K562 (cell line): ENCODE measurements at regions not wholly inside any gene's neighbourhood (a gene's known extent, or its start where the extent isn't known, plus 50 kb on each side); places are given as distances from the start of the nearest gene placed in this dataset.

Experiments used
- ATAC-seq: fragments of 200-7000 bp; cut with Tn5 transposase; 3 replicates; pipeline ENCODE4 v1.9.1; 2020; ENCODE audit warnings: moderate library complexity
- BruUV-seq: library from RNA; stranded (reverse); fragments of 400-500 nt; replicated peaks from 2 replicates; lab custom pipeline; 2021; lab: Mats Ljungman, UMichigan
- CTCF ChIA-PET: fragments of 300-600 bp; formaldehyde crosslinking; extraction: SDS; loops from one replicate; lab custom pipeline; 2021; ENCODE audit warnings: low intra/inter-chr PET ratio; lab: Yijun Ruan, JAX
- POLR2A ChIA-PET: fragments of 300-600, 350-650 bp; sonication (Branson Sonifier 250); formaldehyde crosslinking; extraction: SDS; loops from one replicate; lab custom pipeline; 2021; ENCODE audit warnings: antibody characterized with exemption, inconsistent platforms; lab: Yijun Ruan, JAX
- DNase-seq, 4 experiments: peaks; one replicate each; pipeline versions ENCODE4 v3.0.0 to v3.0.0-alpha.2; 2011 to 2018; ENCODE audit warnings: low spot score in 3 of 4, mixed read lengths in 3 of 4; ENCODE audit errors: extremely low read depth in 1 of 4
- FAIRE-seq: peaks from 2 replicates; lab custom pipeline; 2011; peaks lifted over from hg19 to GRCh38; lab: Jason Lieb, UNC
- H2AFZ ChIP-seq: 2 replicates; pipeline ENCODE4 v1.6.0; 2011; ENCODE audit warnings: low read depth, low read length, control low read depth, inconsistent platforms
- H3K27ac ChIP-seq: fragments of 200-600 bp; 3 replicates; pipeline ENCODE4 v1.8.0; 2011; ENCODE audit warnings: low read depth, mild to moderate bottlenecking, control low read depth, inconsistent platforms, low read length, moderate library complexity, mixed read lengths; ENCODE audit errors: extremely low read depth
- H3K27me3 ChIP-seq, 2 experiments: fragments of 300-600 bp in 1 of 2; 2 replicates in 1 of 2; 3 replicates in 1 of 2; pipeline versions ENCODE4 v1.6.0 to v1.8.0; 2011; ENCODE audit warnings: inconsistent platforms in 2 of 2, low read length in 2 of 2, mild to moderate bottlenecking in 1 of 2, mixed read lengths in 1 of 2, moderate library complexity in 1 of 2; ENCODE audit not compliant: control insufficient read depth in 2 of 2, insufficient read depth in 2 of 2
- H3K36me3 ChIP-seq: fragments of 300-600 bp; 3 replicates; pipeline ENCODE4 v1.8.0; 2011; ENCODE audit warnings: mild to moderate bottlenecking, low read length, inconsistent platforms; ENCODE audit not compliant: control insufficient read depth, insufficient read depth
- H3K4me1 ChIP-seq, 2 experiments: fragments of 200-600 bp in 1 of 2; replicated peaks in 1 of 2; 2 replicates in 1 of 2; 3 replicates in 1 of 2; pipeline versions ENCODE4 v1.5.1 to v1.8.0; 2011; ENCODE audit warnings: inconsistent platforms in 2 of 2, low read length in 2 of 2, mild to moderate bottlenecking in 1 of 2, mixed read lengths in 1 of 2, moderate library complexity in 1 of 2; ENCODE audit not compliant: control insufficient read depth in 2 of 2, insufficient read depth in 2 of 2
- H3K4me2 ChIP-seq: 2 replicates; pipeline ENCODE4 v1.6.1; 2011; ENCODE audit warnings: low read length, control low read depth, inconsistent platforms, mixed read lengths; ENCODE audit not compliant: insufficient read depth
- H3K4me3 ChIP-seq: fragments of 200-600 bp; sonication (generic), shearing (Covaris generic); 2 replicates; pipeline ENCODE4 v1.5.1; 2016; ENCODE audit warnings: control low read depth, inconsistent platforms
- H3K79me2 ChIP-seq: fragments of 200-600 bp; 3 replicates; pipeline ENCODE4 v1.8.0; 2011; ENCODE audit warnings: low read length, inconsistent platforms; ENCODE audit not compliant: control insufficient read depth, insufficient read depth
- H3K9ac ChIP-seq, 2 experiments: 2 replicates each; pipeline versions ENCODE4 v1.6.0 to v1.6.1; 2011; ENCODE audit warnings: low read depth in 2 of 2, low read length in 2 of 2, control low read depth in 1 of 2, inconsistent platforms in 1 of 2, mild to moderate bottlenecking in 1 of 2, mixed read lengths in 1 of 2; ENCODE audit not compliant: insufficient read depth in 1 of 2
- H3K9me1 ChIP-seq: one replicate; pipeline ENCODE4 v1.6.0; 2011; ENCODE audit warnings: inconsistent platforms, mild to moderate bottlenecking, low read length, moderate library complexity; ENCODE audit not compliant: control insufficient read depth, insufficient read depth
- H3K9me3 ChIP-seq: replicated peaks from 2 replicates; pipeline ENCODE4 v1.5.1; 2011; ENCODE audit warnings: low read depth, low read length, inconsistent platforms; ENCODE audit not compliant: control insufficient read depth, insufficient read depth
- H4K20me1 ChIP-seq: replicated peaks from 2 replicates; pipeline ENCODE4 v1.6.1; 2011; ENCODE audit warnings: low read length, inconsistent platforms, mixed read lengths; ENCODE audit not compliant: control insufficient read depth, insufficient read depth
- ATF7 ChIP-seq: fragments of 450-650 bp; IDR thresholded peaks from 2 replicates; pipeline ENCODE4 v1.7.1; 2014; ENCODE audit warnings: mild to moderate bottlenecking, moderate library complexity
- CHD4 ChIP-seq: fragments of 200-600 bp; sonication (generic); IDR thresholded peaks from 3 replicates; pipeline ENCODE4 v1.6.1; 2012; ENCODE audit warnings: low read depth, mild to moderate bottlenecking, mixed read lengths, low read length, inconsistent platforms; ENCODE audit not compliant: insufficient read depth, insufficient replicate concordance, poor library complexity, severe bottlenecking
- CREB3 ChIP-seq: fragments of 450-650 bp; conservative IDR thresholded peaks from 2 replicates; pipeline ENCODE4 v1.6.1; 2016; ENCODE audit warnings: missing genetic modification characterization, low read depth, mild to moderate bottlenecking, missing compliant biosample characterization, moderate library complexity
- DPF2 ChIP-seq: fragments of 450-650 bp; IDR thresholded peaks from 2 replicates; pipeline ENCODE4 v1.6.1; 2016
- E2F4 ChIP-seq: sonication (generic); formaldehyde crosslinking; IDR thresholded peaks from 2 replicates; pipeline ENCODE4 v1.8.0; 2022; ENCODE audit warnings: mild to moderate bottlenecking, low read depth, missing genetic modification reagents
- HMG20A ChIP-seq: fragments of 450-650 bp; formaldehyde crosslinking; conservative IDR thresholded peaks from 2 replicates; pipeline ENCODE4 v1.4.0; 2020; ENCODE audit warnings: mild to moderate bottlenecking, mixed read lengths
- LARP7 ChIP-seq: fragments of 450-650 bp; IDR thresholded peaks from 2 replicates; pipeline ENCODE4 v1.6.1; 2016
- PBX2 ChIP-seq, 2 experiments: IDR thresholded peaks in 1 of 2; conservative IDR thresholded peaks in 1 of 2; 2 replicates each; pipeline ENCODE4 v1.6.1; 2016; ENCODE audit warnings: low read depth in 2 of 2, mild to moderate bottlenecking in 1 of 2, missing compliant biosample characterization in 1 of 2, missing genetic modification characterization in 1 of 2, moderate library complexity in 1 of 2
- PHF20 ChIP-seq: fragments of 450-650 bp; IDR thresholded peaks from 2 replicates; pipeline ENCODE4 v1.6.1; 2018; ENCODE audit not compliant: partially characterized antibody
- RFX7 ChIP-seq: fragments of 250-450 bp; sonication (Bioruptor Pico); IDR thresholded peaks from 2 replicates; pipeline ENCODE4 v1.5.1; 2021; ENCODE audit warnings: mild to moderate bottlenecking
- SMAD1 ChIP-seq: fragments of 150-350 bp; IDR thresholded peaks from 2 replicates; pipeline ENCODE4 v1.6.1; 2014; ENCODE audit warnings: low read length, low read depth; ENCODE audit not compliant: partially characterized antibody
- SREBF1 ChIP-seq: fragments of 150-350 bp; IDR thresholded peaks from 2 replicates; pipeline ENCODE4 v1.6.1; 2014; ENCODE audit warnings: antibody characterized with exemption, low read depth, low read length, borderline replicate concordance
- ZBTB9 ChIP-seq: fragments of 450-650 bp; formaldehyde crosslinking; IDR thresholded peaks from 2 replicates; pipeline ENCODE4 v1.4.0; 2020; ENCODE audit warnings: mild to moderate bottlenecking, moderate library complexity
- ZKSCAN3 ChIP-seq: fragments of 250-450 bp; sonication (Bioruptor Pico); IDR thresholded peaks from 2 replicates; pipeline ENCODE4 v1.4.0; 2020
- ZNF280A ChIP-seq: fragments of 450-650 bp; IDR thresholded peaks from 2 replicates; pipeline ENCODE4 v1.6.1; 2018; ENCODE audit warnings: mild to moderate bottlenecking, low read depth; ENCODE audit not compliant: partially characterized antibody
- ZNF764 ChIP-seq: fragments of 250-450 bp; sonication (Bioruptor Pico); IDR thresholded peaks from 2 replicates; pipeline ENCODE4 v1.4.0; 2020; ENCODE audit warnings: low read depth, mild to moderate bottlenecking, moderate library complexity
- WGBS: fragments of 100-300 bp; shearing (Covaris generic); methylation state at CpG from one replicate; pipeline ENCODE4 v1.1.6; 2016; ENCODE audit warnings: low coverage, mixed read lengths; ENCODE audit not compliant: insufficient coverage; ENCODE audit errors: missing lambda C conversion rate; 5-methylcytosine and 5-hydroxymethylcytosine counted together
- in situ Hi-C: fragments of 300-500 bp; cut with MboI; formaldehyde crosslinking; loops from 4 replicates; pipeline ENCODE4 v1.15.0; 2018; ENCODE audit warnings: inconsistent platforms, mixed read lengths
- intact Hi-C: fragments of 100-400 bp; cut with micrococcal nuclease; formaldehyde crosslinking; loops from 2 replicates; pipeline ENCODE4 v1.14.2; 2022

GRCh38 chr7:26046150-26046549 lies 105.8 kb upstream of the NFE2L3 start:
- ChIA-PET CTCF (no interaction called here), POLR2A (no interaction called here)
- no TSS peak for BruUV-seq
- no peak overlapping the region for H3K9ac ChIP-seq
- H3K4me3 ChIP-seq: no peak overlapping the region
- 0% methylated on average over 3 of the region's 3 CpGs for WGBS
- DNase-seq (no peak), ATAC-seq (no peak), FAIRE-seq (no peak)
- intact Hi-C loops: no loop called here
- in situ Hi-C loops: no loop called here
- no peaks in the 10 kb centered on the region for H3K9me1 ChIP-seq
- no peaks in the 10 kb centered on the region for H3K9me3 ChIP-seq
- H4K20me1 ChIP-seq: no peaks in the 10 kb centered on the region
- no peak overlapping the region for H2AFZ ChIP-seq
- H3K36me3 ChIP-seq: no peaks in the 10 kb centered on the region
- H3K4me1 ChIP-seq: no peaks in the 10 kb centered on the region
- H3K79me2 ChIP-seq: no peaks in the 10 kb centered on the region
- H3K27ac ChIP-seq: no peak overlapping the region
- no peak overlapping the region for H3K4me2 ChIP-seq
- H3K27me3 ChIP-seq: peaks cover 17% of the 10 kb centered on the region in 2 experiments; a peak in 4 of 5 replicates
- TF ChIP-seq HMG20A (no peak), SMAD1 (no peak), E2F4 (CRISPR knock-in tag) (no peak), ATF7 (no peak), CHD4 (no peak), ZNF280A (no peak), RFX7 (CRISPR knock-in tag) (no peak), SREBF1 (no peak), LARP7 (no peak), ZBTB9 (CRISPR knock-in tag) (no peak), PHF20 (no peak), CREB3 (tag) (no peak), PBX2 (CRISPR knock-in tag; IDR thresholded peaks at IDR 0.05; ENCODE audit: low read depth) (no peak), PBX2 (tag; conservative IDR thresholded peaks at IDR 0.05; ENCODE audit: low read depth) (no peak), ZNF764 (CRISPR knock-in tag) (no peak), DPF2 (no peak), ZKSCAN3 (CRISPR knock-in tag) (no peak)
